GM23338 (cell line): ENCODE measurements at regions not wholly inside any gene's neighbourhood (a gene's known extent, or its start where the extent isn't known, plus 50 kb on each side); places are given as distances from the start of the nearest gene placed in this dataset.

Experiments
- ATAC-seq: fragments of 200-7000 bp; cut with Tn5 transposase; 3 replicates; pipeline ENCODE4 v1.9.1; 2020
- DNase-seq: peaks from one replicate; pipeline ENCODE4 v3.0.0-alpha.2; 2015; ENCODE audit warnings: low spot score
- H2AFZ ChIP-seq: fragments of 200-600 bp; sonication (generic); 2 replicates; pipeline ENCODE4 v1.8.0; 2016; ENCODE audit warnings: antibody characterized with exemption, mild to moderate bottlenecking, moderate library complexity
- H3F3A ChIP-seq: fragments of 200-600 bp; sonication (generic); replicated peaks from 2 replicates; pipeline ENCODE4 v1.8.0; 2017; ENCODE audit warnings: antibody characterized with exemption, mixed run types, low read depth
- H3K27ac ChIP-seq: fragments of 200-600 bp; sonication (generic); 2 replicates; pipeline ENCODE4 v1.6.1; 2016; ENCODE audit warnings: low read depth
- H3K27me3 ChIP-seq: fragments of 200-600 bp; sonication (generic); 2 replicates; pipeline ENCODE4 v1.8.0; 2016; ENCODE audit warnings: mild to moderate bottlenecking, mixed run types, moderate library complexity; ENCODE audit not compliant: insufficient read depth
- H3K36me3 ChIP-seq: fragments of 200-600 bp; sonication (generic); 2 replicates; pipeline ENCODE4 v1.8.0; 2016; ENCODE audit warnings: mild to moderate bottlenecking; ENCODE audit not compliant: insufficient read depth
- H3K4me1 ChIP-seq: fragments of 200-600 bp; sonication (generic); 2 replicates; pipeline ENCODE4 v1.8.0; 2016; ENCODE audit warnings: mild to moderate bottlenecking, moderate library complexity; ENCODE audit not compliant: insufficient read depth
- H3K4me2 ChIP-seq: fragments of 200-600 bp; sonication (generic); 2 replicates; pipeline ENCODE4 v1.7.1; 2017; ENCODE audit warnings: mixed run types
- H3K4me3 ChIP-seq: fragments of 200-600 bp; sonication (generic); 2 replicates; pipeline ENCODE4 v1.6.1; 2016; ENCODE audit warnings: mixed run types
- H3K79me2 ChIP-seq: fragments of 200-600 bp; sonication (generic); replicated peaks from 2 replicates; pipeline ENCODE4 v1.8.0; 2017; ENCODE audit warnings: mild to moderate bottlenecking; ENCODE audit not compliant: insufficient read depth
- H3K9me2 ChIP-seq: fragments of 200-600 bp; sonication (generic); 2 replicates; pipeline ENCODE4 v1.8.0; 2017; ENCODE audit not compliant: insufficient read depth
- H4K20me1 ChIP-seq: fragments of 200-600 bp; sonication (generic); replicated peaks from 2 replicates; pipeline ENCODE4 v1.8.0; 2017; ENCODE audit warnings: mild to moderate bottlenecking; ENCODE audit not compliant: insufficient read depth
- H3K27ac Mint-ChIP-seq: 2 replicates; pipeline ENCODE4 v1.8.0; 2020; ENCODE audit warnings: inconsistent platforms, mild to moderate bottlenecking, moderate library complexity, mixed read lengths
- H3K27me3 Mint-ChIP-seq: 3 replicates; pipeline ENCODE4 v1.8.0; 2022; ENCODE audit warnings: low read depth, mild to moderate bottlenecking, moderate library complexity, mixed read lengths, inconsistent platforms; ENCODE audit not compliant: insufficient read depth, poor library complexity
- H3K36me3 Mint-ChIP-seq: 3 replicates; pipeline ENCODE4 v1.8.0; 2021; ENCODE audit warnings: low read depth, mild to moderate bottlenecking, inconsistent platforms, moderate library complexity, mixed read lengths
- H3K4me1 Mint-ChIP-seq: 3 replicates; pipeline ENCODE4 v1.8.0; 2020; ENCODE audit warnings: mild to moderate bottlenecking, inconsistent platforms, mixed read lengths
- H3K4me3 Mint-ChIP-seq: 3 replicates; pipeline ENCODE4 v1.8.0; 2021; ENCODE audit warnings: moderate library complexity, mild to moderate bottlenecking, inconsistent platforms, mixed read lengths
- H3K9me3 Mint-ChIP-seq: 3 replicates; pipeline ENCODE4 v1.8.0; 2020; ENCODE audit warnings: moderate library complexity, mild to moderate bottlenecking, inconsistent platforms, mixed read lengths
- CREB1 ChIP-seq: fragments of 250-450 bp; sonication (Bioruptor Pico); IDR thresholded peaks from 2 replicates; pipeline ENCODE4 v1.5.0; 2020; ENCODE audit warnings: low read depth, mild to moderate bottlenecking, moderate library complexity
- EZH2phosphoT487 ChIP-seq: fragments of 200-600 bp; sonication (generic); IDR thresholded peaks from one replicate; pipeline ENCODE4 v1.8.1; 2018; ENCODE audit warnings: antibody characterized with exemption; ENCODE audit not compliant: unreplicated experiment
- NANOG ChIP-seq: IDR thresholded peaks from 2 replicates; pipeline ENCODE4 v1.6.1; 2016; ENCODE audit warnings: antibody characterized with exemption, borderline replicate concordance
- POLR2AphosphoS5 ChIP-seq: IDR thresholded peaks from 2 replicates; pipeline ENCODE4 v1.6.1; 2016; ENCODE audit warnings: antibody characterized with exemption, low read depth
- STAT1 ChIP-seq: IDR thresholded peaks from one replicate; pipeline ENCODE4 v1.6.1; 2016; ENCODE audit warnings: antibody characterized with exemption; ENCODE audit not compliant: unreplicated experiment
- TF ChIP-seq, protein P1 (sequence below): IDR thresholded peaks from 2 replicates; pipeline ENCODE4 v1.6.1; 2016; ENCODE audit warnings: antibody characterized with exemption
- TF ChIP-seq, protein P2 (sequence below), 2 experiments: fragments of 200-600 bp in 1 of 2; sonication (generic) in 1 of 2; conservative IDR thresholded peaks; 2 replicates each; pipeline versions ENCODE4 v1.5.1 to v1.6.1; 2016 to 2017; ENCODE audit warnings: antibody characterized with exemption in 2 of 2, low read depth in 2 of 2, mild to moderate bottlenecking in 2 of 2, moderate library complexity in 1 of 2
- TF ChIP-seq, protein P3 (sequence below): fragments of 250-450 bp; sonication (Bioruptor Pico); IDR thresholded peaks from 2 replicates; pipeline ENCODE4 v1.5.0; 2020; ENCODE audit warnings: mild to moderate bottlenecking, moderate library complexity

DNA sequence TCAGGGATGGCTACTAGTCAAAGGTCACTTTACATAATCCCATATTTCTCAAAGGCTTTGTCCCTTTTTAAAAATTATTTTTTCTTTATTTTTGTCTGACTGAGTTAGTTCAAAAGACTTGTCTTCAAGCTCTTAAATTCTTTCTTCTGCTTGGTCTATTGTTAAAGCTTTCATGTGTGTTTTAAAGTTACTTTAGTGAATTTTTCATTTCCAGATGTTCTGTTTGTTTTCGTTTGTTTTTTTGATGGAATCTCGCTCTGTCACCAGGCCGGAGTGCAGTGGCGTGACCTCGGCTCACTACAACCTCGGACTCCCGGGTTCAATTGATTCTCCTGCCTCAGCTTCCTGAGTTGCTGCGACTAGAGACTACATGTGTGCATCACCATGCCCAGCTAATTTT lies 55.0 kb upstream of the SNCAIP start:
- DNase-seq (no peak), ATAC-seq (no peak)
- Histone ChIP-seq H3K4me3 (no peak overlapping the region), H3K4me2 (no peak overlapping the region), H3K36me3 (no peaks in the 10 kb centered on the region), H3K79me2 (no peaks in the 10 kb centered on the region), H3K27me3 (no peaks in the 10 kb centered on the region), H3K4me1 (no peaks in the 10 kb centered on the region), H3K9me2 (no peaks in the 10 kb centered on the region), H3F3A (no peaks in the 10 kb centered on the region), H2AFZ (no peak overlapping the region), H4K20me1 (no peaks in the 10 kb centered on the region), H3K27ac (no peak overlapping the region)
- Mint-ChIP-seq H3K4me1 (peaks cover 3% of the 10 kb centered on the region; the same call in 1 of the 3 replicates), H3K27me3 (peaks cover under 1% of the 10 kb centered on the region), H3K9me3 (peaks cover 38% of the 10 kb centered on the region), H3K4me3 (no peak overlapping the region), H3K36me3 (peaks cover 17% of the 10 kb centered on the region; the same call in 2 of the 3 replicates), H3K27ac (no peak overlapping the region)
- TF ChIP-seq NANOG (no peak), EZH2phosphoT487 (no peak), CREB1 (CRISPR knock-in tag) (no peak)
- TF ChIP-seq, protein P1, sequence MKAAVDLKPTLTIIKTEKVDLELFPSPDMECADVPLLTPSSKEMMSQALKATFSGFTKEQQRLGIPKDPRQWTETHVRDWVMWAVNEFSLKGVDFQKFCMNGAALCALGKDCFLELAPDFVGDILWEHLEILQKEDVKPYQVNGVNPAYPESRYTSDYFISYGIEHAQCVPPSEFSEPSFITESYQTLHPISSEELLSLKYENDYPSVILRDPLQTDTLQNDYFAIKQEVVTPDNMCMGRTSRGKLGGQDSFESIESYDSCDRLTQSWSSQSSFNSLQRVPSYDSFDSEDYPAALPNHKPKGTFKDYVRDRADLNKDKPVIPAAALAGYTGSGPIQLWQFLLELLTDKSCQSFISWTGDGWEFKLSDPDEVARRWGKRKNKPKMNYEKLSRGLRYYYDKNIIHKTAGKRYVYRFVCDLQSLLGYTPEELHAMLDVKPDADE = no peak
- TF ChIP-seq, protein P2, sequence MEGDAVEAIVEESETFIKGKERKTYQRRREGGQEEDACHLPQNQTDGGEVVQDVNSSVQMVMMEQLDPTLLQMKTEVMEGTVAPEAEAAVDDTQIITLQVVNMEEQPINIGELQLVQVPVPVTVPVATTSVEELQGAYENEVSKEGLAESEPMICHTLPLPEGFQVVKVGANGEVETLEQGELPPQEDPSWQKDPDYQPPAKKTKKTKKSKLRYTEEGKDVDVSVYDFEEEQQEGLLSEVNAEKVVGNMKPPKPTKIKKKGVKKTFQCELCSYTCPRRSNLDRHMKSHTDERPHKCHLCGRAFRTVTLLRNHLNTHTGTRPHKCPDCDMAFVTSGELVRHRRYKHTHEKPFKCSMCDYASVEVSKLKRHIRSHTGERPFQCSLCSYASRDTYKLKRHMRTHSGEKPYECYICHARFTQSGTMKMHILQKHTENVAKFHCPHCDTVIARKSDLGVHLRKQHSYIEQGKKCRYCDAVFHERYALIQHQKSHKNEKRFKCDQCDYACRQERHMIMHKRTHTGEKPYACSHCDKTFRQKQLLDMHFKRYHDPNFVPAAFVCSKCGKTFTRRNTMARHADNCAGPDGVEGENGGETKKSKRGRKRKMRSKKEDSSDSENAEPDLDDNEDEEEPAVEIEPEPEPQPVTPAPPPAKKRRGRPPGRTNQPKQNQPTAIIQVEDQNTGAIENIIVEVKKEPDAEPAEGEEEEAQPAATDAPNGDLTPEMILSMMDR (conservative IDR thresholded peaks at IDR 0.05; ENCODE audit: low read depth in 2 of 2) = no peak

DNA sequence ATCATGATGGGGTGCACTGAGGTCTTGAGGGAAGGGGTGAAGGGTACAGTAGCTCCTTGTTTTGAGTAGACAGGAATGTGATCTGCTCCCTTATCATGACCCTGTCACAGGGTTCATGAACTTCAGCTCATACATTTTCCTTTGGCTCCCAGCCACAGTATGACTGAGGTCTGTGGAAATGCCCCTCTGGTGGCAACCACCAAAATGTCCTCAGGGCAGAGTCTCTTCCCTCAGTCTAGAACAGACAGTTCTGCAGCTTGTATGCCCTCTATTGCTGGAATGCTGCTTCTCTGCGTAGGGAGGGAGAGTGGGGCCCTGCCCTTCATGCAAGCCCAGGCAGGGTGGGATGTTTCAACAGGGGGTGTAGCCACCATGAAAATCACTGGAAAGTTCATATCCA lies 53.8 kb upstream of the SNCAIP start:
- no peak for ATAC-seq
- Mint-ChIP-seq H3K27ac (no peak overlapping the region), H3K27me3 (no peaks in the 10 kb centered on the region), H3K4me1 (no peaks in the 10 kb centered on the region; the same call in 2 of the 3 replicates), H3K9me3 (peaks cover 34% of the 10 kb centered on the region), H3K36me3 (peaks cover 17% of the 10 kb centered on the region; the same call in 2 of the 3 replicates), H3K4me3 (no peak overlapping the region)
- no peaks in the 10 kb centered on the region for H3K36me3 ChIP-seq
- no peaks in the 10 kb centered on the region for H3K79me2 ChIP-seq
- no peaks in the 10 kb centered on the region for H3K27me3 ChIP-seq
- no peaks in the 10 kb centered on the region; the same call in 1 of the 2 replicates for H3K4me1 ChIP-seq
- H3K4me2 ChIP-seq = no peak overlapping the region
- no peak overlapping the region for H3K4me3 ChIP-seq
- no peak overlapping the region for H3K27ac ChIP-seq
- TF ChIP-seq EZH2phosphoT487 = no peak
- TF ChIP-seq STAT1 = no peak
- TF ChIP-seq POLR2AphosphoS5 = no peak
- TF ChIP-seq CREB1 (CRISPR knock-in tag) = no peak
- H3F3A ChIP-seq = no peaks in the 10 kb centered on the region
- H2AFZ ChIP-seq = no peak overlapping the region
- H4K20me1 ChIP-seq = no peaks in the 10 kb centered on the region
- no peak for DNase-seq
- H3K9me2 ChIP-seq = no peaks in the 10 kb centered on the region

DNA sequence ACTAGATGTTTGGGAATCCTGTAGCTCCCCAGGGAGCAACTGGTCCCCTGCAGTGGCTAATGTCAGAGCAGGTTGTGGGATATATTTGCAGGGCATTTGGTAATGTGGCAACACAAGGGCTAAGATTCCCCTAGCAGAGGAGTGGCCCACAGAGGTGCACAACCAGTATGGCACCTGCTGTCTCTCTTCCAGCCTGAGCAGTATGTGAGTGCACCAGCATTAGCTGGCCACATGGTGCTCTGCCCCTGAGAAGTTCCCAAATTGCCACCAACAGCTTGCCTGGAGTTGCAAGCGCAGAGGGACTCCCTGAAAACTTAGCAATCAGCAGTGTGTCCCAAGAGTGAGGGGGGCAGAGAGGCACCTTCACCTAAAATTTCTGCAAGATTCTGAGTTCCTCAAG lies 53.2 kb upstream of the SNCAIP start:
- Histone ChIP-seq H3K79me2 (no peaks in the 10 kb centered on the region), H3K4me3 (no peak overlapping the region), H4K20me1 (no peaks in the 10 kb centered on the region), H3K27ac (no peak overlapping the region), H3K27me3 (no peaks in the 10 kb centered on the region), H3K4me1 (no peaks in the 10 kb centered on the region; the same call in 1 of the 2 replicates), H2AFZ (no peak overlapping the region; the same call in 1 of the 2 replicates), H3K36me3 (no peaks in the 10 kb centered on the region), H3K9me2 (no peaks in the 10 kb centered on the region), H3K4me2 (no peak overlapping the region), H3F3A (no peaks in the 10 kb centered on the region)
- Mint-ChIP-seq H3K27ac (no peak overlapping the region), H3K4me3 (no peak overlapping the region), H3K36me3 (peaks cover 17% of the 10 kb centered on the region; the same call in 2 of the 3 replicates), H3K4me1 (peaks cover 5% of the 10 kb centered on the region; the same call in 2 of the 3 replicates), H3K27me3 (no peaks in the 10 kb centered on the region), H3K9me3 (peaks cover 32% of the 10 kb centered on the region)
- DNase-seq (peak; percentile 14), ATAC-seq (peak; percentile 73)
- no peak for TF ChIP-seq EZH2phosphoT487
- TF ChIP-seq, protein P3, sequence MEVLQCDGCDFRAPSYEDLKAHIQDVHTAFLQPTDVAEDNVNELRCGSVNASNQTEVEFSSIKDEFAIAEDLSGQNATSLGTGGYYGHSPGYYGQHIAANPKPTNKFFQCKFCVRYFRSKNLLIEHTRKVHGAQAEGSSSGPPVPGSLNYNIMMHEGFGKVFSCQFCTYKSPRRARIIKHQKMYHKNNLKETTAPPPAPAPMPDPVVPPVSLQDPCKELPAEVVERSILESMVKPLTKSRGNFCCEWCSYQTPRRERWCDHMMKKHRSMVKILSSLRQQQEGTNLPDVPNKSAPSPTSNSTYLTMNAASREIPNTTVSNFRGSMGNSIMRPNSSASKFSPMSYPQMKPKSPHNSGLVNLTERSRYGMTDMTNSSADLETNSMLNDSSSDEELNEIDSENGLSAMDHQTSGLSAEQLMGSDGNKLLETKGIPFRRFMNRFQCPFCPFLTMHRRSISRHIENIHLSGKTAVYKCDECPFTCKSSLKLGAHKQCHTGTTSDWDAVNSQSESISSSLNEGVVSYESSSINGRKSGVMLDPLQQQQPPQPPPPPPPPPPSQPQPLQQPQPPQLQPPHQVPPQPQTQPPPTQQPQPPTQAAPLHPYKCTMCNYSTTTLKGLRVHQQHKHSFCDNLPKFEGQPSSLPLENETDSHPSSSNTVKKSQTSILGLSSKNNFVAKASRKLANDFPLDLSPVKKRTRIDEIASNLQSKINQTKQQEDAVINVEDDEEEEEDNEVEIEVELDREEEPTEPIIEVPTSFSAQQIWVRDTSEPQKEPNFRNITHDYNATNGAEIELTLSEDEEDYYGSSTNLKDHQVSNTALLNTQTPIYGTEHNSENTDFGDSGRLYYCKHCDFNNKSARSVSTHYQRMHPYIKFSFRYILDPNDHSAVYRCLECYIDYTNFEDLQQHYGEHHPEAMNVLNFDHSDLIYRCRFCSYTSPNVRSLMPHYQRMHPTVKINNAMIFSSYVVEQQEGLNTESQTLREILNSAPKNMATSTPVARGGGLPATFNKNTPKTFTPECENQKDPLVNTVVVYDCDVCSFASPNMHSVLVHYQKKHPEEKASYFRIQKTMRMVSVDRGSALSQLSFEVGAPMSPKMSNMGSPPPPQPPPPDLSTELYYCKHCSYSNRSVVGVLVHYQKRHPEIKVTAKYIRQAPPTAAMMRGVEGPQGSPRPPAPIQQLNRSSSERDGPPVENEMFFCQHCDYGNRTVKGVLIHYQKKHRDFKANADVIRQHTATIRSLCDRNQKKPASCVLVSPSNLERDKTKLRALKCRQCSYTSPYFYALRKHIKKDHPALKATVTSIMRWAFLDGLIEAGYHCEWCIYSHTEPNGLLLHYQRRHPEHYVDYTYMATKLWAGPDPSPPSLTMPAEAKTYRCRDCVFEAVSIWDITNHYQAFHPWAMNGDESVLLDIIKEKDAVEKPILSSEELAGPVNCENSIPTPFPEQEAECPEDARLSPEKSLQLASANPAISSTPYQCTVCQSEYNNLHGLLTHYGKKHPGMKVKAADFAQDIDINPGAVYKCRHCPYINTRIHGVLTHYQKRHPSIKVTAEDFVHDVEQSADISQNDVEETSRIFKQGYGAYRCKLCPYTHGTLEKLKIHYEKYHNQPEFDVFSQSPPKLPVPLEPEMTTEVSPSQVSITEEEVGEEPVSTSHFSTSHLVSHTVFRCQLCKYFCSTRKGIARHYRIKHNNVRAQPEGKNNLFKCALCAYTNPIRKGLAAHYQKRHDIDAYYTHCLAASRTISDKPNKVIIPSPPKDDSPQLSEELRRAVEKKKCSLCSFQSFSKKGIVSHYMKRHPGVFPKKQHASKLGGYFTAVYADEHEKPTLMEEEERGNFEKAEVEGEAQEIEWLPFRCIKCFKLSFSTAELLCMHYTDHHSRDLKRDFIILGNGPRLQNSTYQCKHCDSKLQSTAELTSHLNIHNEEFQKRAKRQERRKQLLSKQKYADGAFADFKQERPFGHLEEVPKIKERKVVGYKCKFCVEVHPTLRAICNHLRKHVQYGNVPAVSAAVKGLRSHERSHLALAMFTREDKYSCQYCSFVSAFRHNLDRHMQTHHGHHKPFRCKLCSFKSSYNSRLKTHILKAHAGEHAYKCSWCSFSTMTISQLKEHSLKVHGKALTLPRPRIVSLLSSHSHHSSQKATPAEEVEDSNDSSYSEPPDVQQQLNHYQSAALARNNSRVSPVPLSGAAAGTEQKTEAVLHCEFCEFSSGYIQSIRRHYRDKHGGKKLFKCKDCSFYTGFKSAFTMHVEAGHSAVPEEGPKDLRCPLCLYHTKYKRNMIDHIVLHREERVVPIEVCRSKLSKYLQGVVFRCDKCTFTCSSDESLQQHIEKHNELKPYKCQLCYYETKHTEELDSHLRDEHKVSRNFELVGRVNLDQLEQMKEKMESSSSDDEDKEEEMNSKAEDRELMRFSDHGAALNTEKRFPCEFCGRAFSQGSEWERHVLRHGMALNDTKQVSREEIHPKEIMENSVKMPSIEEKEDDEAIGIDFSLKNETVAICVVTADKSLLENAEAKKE (CRISPR knock-in tag) = no peak
- TF ChIP-seq CREB1 (CRISPR knock-in tag) = no peak
